Adrenal gland (tissue), 5 donors: ENCODE measurements at regions not wholly inside any gene's neighbourhood (a gene's known extent, or its start where the extent isn't known, plus 50 kb on each side); places are given as distances from the start of the nearest gene placed in this dataset.

ENCODE experiments used
- CTCF ChIP-seq, 6 experiments: fragments of 450-650 bp in 4 of 6; fragments of 200-600 bp in 2 of 6; sonication (generic) in 1 of 6; IDR thresholded peaks; 1 replicate in 5 of 6; 2 replicates in 1 of 6; pipeline versions ENCODE4 v1.5.1 to v1.8.0; 2016 to 2021; ENCODE audit warnings: antibody characterized with exemption in 6 of 6, mild to moderate bottlenecking in 2 of 6, moderate library complexity in 1 of 6
- POLR2A ChIP-seq, 2 donors: fragments of 450-650 bp; IDR thresholded peaks; one replicate each; pipeline ENCODE4 v1.6.1; 2017; ENCODE audit warnings: antibody characterized with exemption in 2 of 2, mild to moderate bottlenecking in 2 of 2, moderate library complexity in 1 of 2
- donor health status: DM: no; HTN: no; CAD: no.

GRCh38 chr16:59238246-59238645 is 504.1 kb upstream of the GOT2 start:
- TF ChIP-seq CTCF (IDR thresholded peaks at IDR 0.05) (no peak), POLR2A (IDR thresholded peaks at IDR 0.05) (no peak)
